ENCODE measurements at regions not wholly inside any gene's neighbourhood (a gene's known extent, or its start where the extent isn't known, plus 50 kb on each side); places are given as distances from the start of the nearest gene placed in this dataset.

DNA sequence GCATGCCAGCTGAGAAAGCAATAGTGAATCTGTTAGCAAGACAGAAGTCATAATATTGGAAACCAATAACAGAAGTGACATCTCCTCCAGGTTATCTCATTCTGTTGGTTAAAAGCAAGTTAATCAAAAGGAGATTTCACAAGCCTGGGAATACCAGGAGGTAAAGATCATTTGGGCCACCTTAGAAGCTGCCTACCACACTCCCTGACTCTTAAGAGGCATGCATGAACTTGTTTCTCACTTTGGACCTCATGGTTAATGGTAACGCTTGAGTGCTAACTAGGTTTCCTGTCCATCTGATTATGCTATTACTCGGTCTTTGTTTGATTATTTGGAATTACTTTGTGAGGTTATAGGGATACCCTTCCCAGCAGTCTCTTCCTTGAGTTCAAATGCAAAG lies 650.8 kb upstream of the SGO1 start (continued):
- TF ChIP-seq, protein P1, sequence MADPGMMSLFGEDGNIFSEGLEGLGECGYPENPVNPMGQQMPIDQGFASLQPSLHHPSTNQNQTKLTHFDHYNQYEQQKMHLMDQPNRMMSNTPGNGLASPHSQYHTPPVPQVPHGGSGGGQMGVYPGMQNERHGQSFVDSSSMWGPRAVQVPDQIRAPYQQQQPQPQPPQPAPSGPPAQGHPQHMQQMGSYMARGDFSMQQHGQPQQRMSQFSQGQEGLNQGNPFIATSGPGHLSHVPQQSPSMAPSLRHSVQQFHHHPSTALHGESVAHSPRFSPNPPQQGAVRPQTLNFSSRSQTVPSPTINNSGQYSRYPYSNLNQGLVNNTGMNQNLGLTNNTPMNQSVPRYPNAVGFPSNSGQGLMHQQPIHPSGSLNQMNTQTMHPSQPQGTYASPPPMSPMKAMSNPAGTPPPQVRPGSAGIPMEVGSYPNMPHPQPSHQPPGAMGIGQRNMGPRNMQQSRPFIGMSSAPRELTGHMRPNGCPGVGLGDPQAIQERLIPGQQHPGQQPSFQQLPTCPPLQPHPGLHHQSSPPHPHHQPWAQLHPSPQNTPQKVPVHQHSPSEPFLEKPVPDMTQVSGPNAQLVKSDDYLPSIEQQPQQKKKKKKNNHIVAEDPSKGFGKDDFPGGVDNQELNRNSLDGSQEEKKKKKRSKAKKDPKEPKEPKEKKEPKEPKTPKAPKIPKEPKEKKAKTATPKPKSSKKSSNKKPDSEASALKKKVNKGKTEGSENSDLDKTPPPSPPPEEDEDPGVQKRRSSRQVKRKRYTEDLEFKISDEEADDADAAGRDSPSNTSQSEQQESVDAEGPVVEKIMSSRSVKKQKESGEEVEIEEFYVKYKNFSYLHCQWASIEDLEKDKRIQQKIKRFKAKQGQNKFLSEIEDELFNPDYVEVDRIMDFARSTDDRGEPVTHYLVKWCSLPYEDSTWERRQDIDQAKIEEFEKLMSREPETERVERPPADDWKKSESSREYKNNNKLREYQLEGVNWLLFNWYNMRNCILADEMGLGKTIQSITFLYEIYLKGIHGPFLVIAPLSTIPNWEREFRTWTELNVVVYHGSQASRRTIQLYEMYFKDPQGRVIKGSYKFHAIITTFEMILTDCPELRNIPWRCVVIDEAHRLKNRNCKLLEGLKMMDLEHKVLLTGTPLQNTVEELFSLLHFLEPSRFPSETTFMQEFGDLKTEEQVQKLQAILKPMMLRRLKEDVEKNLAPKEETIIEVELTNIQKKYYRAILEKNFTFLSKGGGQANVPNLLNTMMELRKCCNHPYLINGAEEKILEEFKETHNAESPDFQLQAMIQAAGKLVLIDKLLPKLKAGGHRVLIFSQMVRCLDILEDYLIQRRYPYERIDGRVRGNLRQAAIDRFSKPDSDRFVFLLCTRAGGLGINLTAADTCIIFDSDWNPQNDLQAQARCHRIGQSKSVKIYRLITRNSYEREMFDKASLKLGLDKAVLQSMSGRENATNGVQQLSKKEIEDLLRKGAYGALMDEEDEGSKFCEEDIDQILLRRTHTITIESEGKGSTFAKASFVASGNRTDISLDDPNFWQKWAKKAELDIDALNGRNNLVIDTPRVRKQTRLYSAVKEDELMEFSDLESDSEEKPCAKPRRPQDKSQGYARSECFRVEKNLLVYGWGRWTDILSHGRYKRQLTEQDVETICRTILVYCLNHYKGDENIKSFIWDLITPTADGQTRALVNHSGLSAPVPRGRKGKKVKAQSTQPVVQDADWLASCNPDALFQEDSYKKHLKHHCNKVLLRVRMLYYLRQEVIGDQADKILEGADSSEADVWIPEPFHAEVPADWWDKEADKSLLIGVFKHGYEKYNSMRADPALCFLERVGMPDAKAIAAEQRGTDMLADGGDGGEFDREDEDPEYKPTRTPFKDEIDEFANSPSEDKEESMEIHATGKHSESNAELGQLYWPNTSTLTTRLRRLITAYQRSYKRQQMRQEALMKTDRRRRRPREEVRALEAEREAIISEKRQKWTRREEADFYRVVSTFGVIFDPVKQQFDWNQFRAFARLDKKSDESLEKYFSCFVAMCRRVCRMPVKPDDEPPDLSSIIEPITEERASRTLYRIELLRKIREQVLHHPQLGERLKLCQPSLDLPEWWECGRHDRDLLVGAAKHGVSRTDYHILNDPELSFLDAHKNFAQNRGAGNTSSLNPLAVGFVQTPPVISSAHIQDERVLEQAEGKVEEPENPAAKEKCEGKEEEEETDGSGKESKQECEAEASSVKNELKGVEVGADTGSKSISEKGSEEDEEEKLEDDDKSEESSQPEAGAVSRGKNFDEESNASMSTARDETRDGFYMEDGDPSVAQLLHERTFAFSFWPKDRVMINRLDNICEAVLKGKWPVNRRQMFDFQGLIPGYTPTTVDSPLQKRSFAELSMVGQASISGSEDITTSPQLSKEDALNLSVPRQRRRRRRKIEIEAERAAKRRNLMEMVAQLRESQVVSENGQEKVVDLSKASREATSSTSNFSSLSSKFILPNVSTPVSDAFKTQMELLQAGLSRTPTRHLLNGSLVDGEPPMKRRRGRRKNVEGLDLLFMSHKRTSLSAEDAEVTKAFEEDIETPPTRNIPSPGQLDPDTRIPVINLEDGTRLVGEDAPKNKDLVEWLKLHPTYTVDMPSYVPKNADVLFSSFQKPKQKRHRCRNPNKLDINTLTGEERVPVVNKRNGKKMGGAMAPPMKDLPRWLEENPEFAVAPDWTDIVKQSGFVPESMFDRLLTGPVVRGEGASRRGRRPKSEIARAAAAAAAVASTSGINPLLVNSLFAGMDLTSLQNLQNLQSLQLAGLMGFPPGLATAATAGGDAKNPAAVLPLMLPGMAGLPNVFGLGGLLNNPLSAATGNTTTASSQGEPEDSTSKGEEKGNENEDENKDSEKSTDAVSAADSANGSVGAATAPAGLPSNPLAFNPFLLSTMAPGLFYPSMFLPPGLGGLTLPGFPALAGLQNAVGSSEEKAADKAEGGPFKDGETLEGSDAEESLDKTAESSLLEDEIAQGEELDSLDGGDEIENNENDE (IDR thresholded peaks at IDR 0.05; ENCODE audit: insufficient replicate concordance, low read length) = no peak
- TF ChIP-seq CBX5 (IDR thresholded peaks at IDR 0.05; ENCODE audit: low read depth, low read length) (no peak), BRCA1 (IDR thresholded peaks at IDR 0.05; ENCODE audit: low read depth, low read length) (no peak), POU5F1 (IDR thresholded peaks at IDR 0.05; ENCODE audit: low read depth, low read length) (no peak), RAD21 (IDR thresholded peaks at IDR 0.05 in 1 of 2, conservative IDR thresholded peaks at IDR 0.05 in 1 of 2; ENCODE audit: low read depth in 2 of 2, low read length in 2 of 2) (no peak), YY1 (IDR thresholded peaks at IDR 0.05; ENCODE audit: low read depth, low read length) (no peak), CBX8 (IDR thresholded peaks at IDR 0.05; ENCODE audit: borderline replicate concordance, low read depth, low read length) (no peak), TAF1 (IDR thresholded peaks at IDR 0.05; ENCODE audit: low read depth, low read length) (no peak), JUN (IDR thresholded peaks at IDR 0.05; ENCODE audit: low read depth, low read length) (no peak), RBBP5 (IDR thresholded peaks at IDR 0.05; ENCODE audit: borderline replicate concordance, low read depth, low read length) (no peak), SRF (IDR thresholded peaks at IDR 0.05; ENCODE audit: low read depth, low read length) (no peak)
- TF ChIP-seq, protein P2, sequence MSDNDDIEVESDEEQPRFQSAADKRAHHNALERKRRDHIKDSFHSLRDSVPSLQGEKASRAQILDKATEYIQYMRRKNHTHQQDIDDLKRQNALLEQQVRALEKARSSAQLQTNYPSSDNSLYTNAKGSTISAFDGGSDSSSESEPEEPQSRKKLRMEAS (IDR thresholded peaks at IDR 0.05) = no peak
